ENCODE measurements at regions not wholly inside any gene's neighbourhood (a gene's known extent, or its start where the extent isn't known, plus 50 kb on each side); places are given as distances from the start of the nearest gene placed in this dataset.

GRCh38 chr3:159664653-159665052 is 324.0 kb upstream of the IL12A start:
- no peak for DNase-seq
- H3K9me3 Mint-ChIP-seq, result peaks cover 15% of the 10 kb centered on the region
- TF ChIP-seq, protein P1, sequence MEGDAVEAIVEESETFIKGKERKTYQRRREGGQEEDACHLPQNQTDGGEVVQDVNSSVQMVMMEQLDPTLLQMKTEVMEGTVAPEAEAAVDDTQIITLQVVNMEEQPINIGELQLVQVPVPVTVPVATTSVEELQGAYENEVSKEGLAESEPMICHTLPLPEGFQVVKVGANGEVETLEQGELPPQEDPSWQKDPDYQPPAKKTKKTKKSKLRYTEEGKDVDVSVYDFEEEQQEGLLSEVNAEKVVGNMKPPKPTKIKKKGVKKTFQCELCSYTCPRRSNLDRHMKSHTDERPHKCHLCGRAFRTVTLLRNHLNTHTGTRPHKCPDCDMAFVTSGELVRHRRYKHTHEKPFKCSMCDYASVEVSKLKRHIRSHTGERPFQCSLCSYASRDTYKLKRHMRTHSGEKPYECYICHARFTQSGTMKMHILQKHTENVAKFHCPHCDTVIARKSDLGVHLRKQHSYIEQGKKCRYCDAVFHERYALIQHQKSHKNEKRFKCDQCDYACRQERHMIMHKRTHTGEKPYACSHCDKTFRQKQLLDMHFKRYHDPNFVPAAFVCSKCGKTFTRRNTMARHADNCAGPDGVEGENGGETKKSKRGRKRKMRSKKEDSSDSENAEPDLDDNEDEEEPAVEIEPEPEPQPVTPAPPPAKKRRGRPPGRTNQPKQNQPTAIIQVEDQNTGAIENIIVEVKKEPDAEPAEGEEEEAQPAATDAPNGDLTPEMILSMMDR (IDR thresholded peaks at IDR 0.05), result no peak
- peaks cover 14% of the 10 kb centered on the region for H3K36me3 Mint-ChIP-seq (ENCODE audit: low read depth)
- no peaks in the 10 kb centered on the region for H3K27me3 Mint-ChIP-seq (ENCODE audit: insufficient read depth)
- peaks cover 27% of the 10 kb centered on the region for H3K4me1 Mint-ChIP-seq (ENCODE audit: low read depth)
- H3K27ac Mint-ChIP-seq, result no peak overlapping the region
- H3K4me3 Mint-ChIP-seq, result no peak overlapping the region

- TF ChIP-seq, protein P1 (IDR thresholded peaks at IDR 0.05), result no peak
- peak overlapping the region; percentile 72; the same call in 1 of the 2 replicates for H3K27ac Mint-ChIP-seq
- peaks cover 4% of the 10 kb centered on the region for H3K9me3 Mint-ChIP-seq
- H3K36me3 Mint-ChIP-seq (ENCODE audit: low read depth), result peaks cover 8% of the 10 kb centered on the region
- H3K4me3 Mint-ChIP-seq, result no peak overlapping the region
- H3K4me1 Mint-ChIP-seq (ENCODE audit: low read depth), result peaks cover 29% of the 10 kb centered on the region
- peak; percentile 64 for DNase-seq
- H3K27me3 Mint-ChIP-seq (ENCODE audit: insufficient read depth), result no peaks in the 10 kb centered on the region
Measured at GRCh38 chr3:159667261-159667660, 321.4 kb upstream of the IL12A start.

DNA sequence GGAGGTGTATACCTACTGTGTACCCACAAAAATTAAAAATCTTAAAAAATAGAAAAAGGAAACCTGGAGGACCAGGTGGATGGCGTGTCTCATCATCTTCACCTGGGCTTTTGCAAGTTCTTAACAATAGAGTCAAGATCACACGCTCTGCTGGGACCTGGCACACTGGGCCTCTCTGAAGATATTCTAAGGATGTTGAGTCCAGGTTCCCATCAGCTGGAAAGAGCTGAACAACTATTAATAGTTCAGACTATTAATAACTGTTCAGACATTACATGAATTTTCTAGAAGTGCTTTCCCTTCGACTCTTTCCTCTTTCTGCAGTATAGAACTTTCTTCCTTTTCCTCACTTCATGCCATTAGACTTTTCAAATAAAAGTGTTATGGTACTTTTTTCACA is 320.2 kb upstream of the IL12A start:
- Mint-ChIP-seq H3K36me3 (ENCODE audit: low read depth) (no peaks in the 10 kb centered on the region), H3K27me3 (ENCODE audit: insufficient read depth) (no peaks in the 10 kb centered on the region), H3K9me3 (no peaks in the 10 kb centered on the region), H3K27ac (peak overlapping the region; percentile 82), H3K4me1 (ENCODE audit: low read depth) (peaks cover 29% of the 10 kb centered on the region), H3K4me3 (no peak overlapping the region)
- TF ChIP-seq, protein P1 (IDR thresholded peaks at IDR 0.05), result no peak
- DNase-seq, result no peak

DNA sequence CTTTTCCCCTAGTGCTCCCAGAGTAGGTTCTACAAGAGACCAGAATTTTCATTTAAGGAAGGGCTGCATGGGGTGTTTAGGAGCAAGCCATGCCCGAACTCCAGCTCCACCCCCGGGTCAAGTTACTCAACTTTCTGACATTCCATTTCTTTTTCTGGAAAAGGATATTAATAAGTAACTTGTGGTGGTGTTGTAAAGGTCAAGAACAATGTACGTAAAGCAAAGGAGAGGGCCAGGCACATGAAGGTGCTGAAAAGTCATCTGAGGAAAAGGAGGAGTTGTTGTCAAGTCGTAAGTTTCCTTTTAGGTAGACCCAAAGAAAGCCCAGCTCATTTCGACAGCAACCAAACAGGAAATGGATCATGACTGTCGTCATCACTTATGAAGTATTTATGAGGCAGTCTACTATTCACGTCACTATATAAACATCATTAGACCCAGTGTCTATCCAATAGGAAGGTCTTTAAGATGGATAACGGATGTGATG is 319.6 kb upstream of the IL12A start:
- peaks cover 29% of the 10 kb centered on the region for H3K4me1 Mint-ChIP-seq (ENCODE audit: low read depth)
- TF ChIP-seq, protein P1 (IDR thresholded peaks at IDR 0.05), result no peak
- peak overlapping the region; percentile 82 for H3K27ac Mint-ChIP-seq
- H3K4me3 Mint-ChIP-seq, result 0 out of 2 replicates have a peak overlapping the region, but pooled peaks have one; percentile 23
- DNase-seq, result peak; percentile 53
- no peaks in the 10 kb centered on the region for H3K36me3 Mint-ChIP-seq (ENCODE audit: low read depth)
- H3K27me3 Mint-ChIP-seq (ENCODE audit: insufficient read depth), result no peaks in the 10 kb centered on the region
- H3K9me3 Mint-ChIP-seq, result no peaks in the 10 kb centered on the region

GRCh38 chr3:159669766-159670165 is 318.9 kb upstream of the IL12A start:
- peaks cover 29% of the 10 kb centered on the region for H3K4me1 Mint-ChIP-seq (ENCODE audit: low read depth)
- H3K27ac Mint-ChIP-seq, result peak overlapping the region; percentile 82; the same call in 1 of the 2 replicates
- TF ChIP-seq, protein P1 (IDR thresholded peaks at IDR 0.05), result no peak
- H3K36me3 Mint-ChIP-seq (ENCODE audit: low read depth), result no peaks in the 10 kb centered on the region
- H3K9me3 Mint-ChIP-seq, result no peaks in the 10 kb centered on the region
- H3K4me3 Mint-ChIP-seq, result no peak overlapping the region
- no peaks in the 10 kb centered on the region for H3K27me3 Mint-ChIP-seq (ENCODE audit: insufficient read depth)
- no peak for DNase-seq

Measured in HFFc6 (cell line).